ENCODE measurements at regions not wholly inside any gene's neighbourhood (a gene's known extent, or its start where the extent isn't known, plus 50 kb on each side); places are given as distances from the start of the nearest gene placed in this dataset.

GRCh38 chr11:119885861-119886567 lies 157.0 kb upstream of the NECTIN1 start:
- H3K9me1 ChIP-seq (replicated peaks; ENCODE audit: control insufficient read depth, extremely low read depth, insufficient read depth, low read length): no peaks in the 10 kb centered on the region
- H3K27me3 ChIP-seq (ENCODE audit: control insufficient read depth in 2 of 2, insufficient read depth in 2 of 2, low read length in 2 of 2): no peaks in the 10 kb centered on the region
- no peak overlapping the region for H3K27ac ChIP-seq (ENCODE audit: insufficient read depth, low read depth, low read length)
- TF ChIP-seq FOS (IDR thresholded peaks at IDR 0.05; ENCODE audit: borderline replicate concordance, insufficient read depth, low read length) (no peak), POLR2A (IDR thresholded peaks at IDR 0.05; ENCODE audit: low read depth, low read length) (no peak), POLR2AphosphoS5 (IDR thresholded peaks at IDR 0.05; ENCODE audit: insufficient read depth, low read depth, low read length) (no peak), MYC (IDR thresholded peaks at IDR 0.05; ENCODE audit: low read depth, low read length) (no peak), JUN (IDR thresholded peaks at IDR 0.05; ENCODE audit: borderline replicate concordance, insufficient read depth, insufficient read length, low read depth) (no peak), GATA2 (IDR thresholded peaks at IDR 0.05; ENCODE audit: insufficient read depth, insufficient read length, low read depth, low read length) (no peak), EZH2 (IDR thresholded peaks at IDR 0.05; ENCODE audit: borderline replicate concordance, low read depth, low read length, severe bottlenecking) (no peak), CTCF (IDR thresholded peaks at IDR 0.05; ENCODE audit: extremely low read depth in 1 of 2, insufficient read depth in 1 of 2, low read depth in 1 of 2, low read length in 2 of 2) (no peak), MAX (IDR thresholded peaks at IDR 0.05; ENCODE audit: insufficient read depth, insufficient read length) (no peak)
- no peak for DNase-seq (ENCODE audit: low read depth, low spot score)
- ChIA-PET POLR2A (no interaction called here), CTCF (no interaction called here)
- no peak overlapping the region for H3K4me2 ChIP-seq (ENCODE audit: insufficient read depth, low read length)
- H2AFZ ChIP-seq (ENCODE audit: low read depth, low read length): no peak overlapping the region
- H3K4me1 ChIP-seq (ENCODE audit: control insufficient read depth, extremely low read depth, insufficient read depth, low read length): no peaks in the 10 kb centered on the region
- no peaks in the 10 kb centered on the region for H3K9me3 ChIP-seq (replicated peaks; ENCODE audit: control insufficient read depth, insufficient read depth, low read length)
- no peak overlapping the region for H3K9ac ChIP-seq (replicated peaks; ENCODE audit: extremely low read depth, insufficient read depth, low read length)
- no peaks in the 10 kb centered on the region for H4K20me1 ChIP-seq (replicated peaks; ENCODE audit: control insufficient read depth, extremely low read depth, insufficient read depth, low read length)
- FAIRE-seq: no peak
- BruUV-seq (replicated peaks): no TSS peak
- H3K79me2 ChIP-seq (ENCODE audit: control insufficient read depth, insufficient read depth, low read length): no peaks in the 10 kb centered on the region
- no peaks in the 10 kb centered on the region for H3K36me3 ChIP-seq (ENCODE audit: control insufficient read depth in 2 of 2, extremely low read depth in 1 of 2, insufficient read depth in 2 of 2, low read length in 2 of 2)
- no peak overlapping the region for H3K4me3 ChIP-seq (replicated peaks in 1 of 3; ENCODE audit: insufficient read depth in 1 of 3, low read depth in 1 of 3, low read length in 3 of 3)
- intact Hi-C loops (cut with micrococcal nuclease): no loop called here
- dilution Hi-C loops (cut with MboI; ENCODE audit: extremely low pct_ligation_motif_present, low sequenced_read_pairs): no loop called here

All from endothelial cell of umbilical vein (primary cell).